KOPT-K1 (cell line): ENCODE measurements at regions not wholly inside any gene's neighbourhood (a gene's known extent, or its start where the extent isn't known, plus 50 kb on each side); places are given as distances from the start of the nearest gene placed in this dataset.
"Not testable (repeated sequence)": the region's sequence is repeated elsewhere in the genome, so short reads cannot be mapped to it uniquely, and the experiment has no call there.

Source experiments
- H3K27ac ChIP-seq: fragments of 200-600 bp; sonication (generic); 2 replicates; pipeline ENCODE4 v1.5.1; 2016; ENCODE audit warnings: antibody characterized with exemption, mild to moderate bottlenecking, low read depth, low read length; ENCODE audit not compliant: poor library complexity, severe bottlenecking
- H3K36me3 ChIP-seq: fragments of 200-600 bp; sonication (generic); 2 replicates; pipeline ENCODE4 v1.5.1; 2017; ENCODE audit warnings: antibody characterized with exemption, mild to moderate bottlenecking, low read length, moderate library complexity; ENCODE audit not compliant: insufficient read depth
- H3K9me3 ChIP-seq: fragments of 200-600 bp; sonication (generic); 2 replicates; pipeline ENCODE4 v1.5.1; 2017; ENCODE audit warnings: antibody characterized with exemption, low read length, mild to moderate bottlenecking; ENCODE audit not compliant: insufficient read depth, poor library complexity, severe bottlenecking

DNA sequence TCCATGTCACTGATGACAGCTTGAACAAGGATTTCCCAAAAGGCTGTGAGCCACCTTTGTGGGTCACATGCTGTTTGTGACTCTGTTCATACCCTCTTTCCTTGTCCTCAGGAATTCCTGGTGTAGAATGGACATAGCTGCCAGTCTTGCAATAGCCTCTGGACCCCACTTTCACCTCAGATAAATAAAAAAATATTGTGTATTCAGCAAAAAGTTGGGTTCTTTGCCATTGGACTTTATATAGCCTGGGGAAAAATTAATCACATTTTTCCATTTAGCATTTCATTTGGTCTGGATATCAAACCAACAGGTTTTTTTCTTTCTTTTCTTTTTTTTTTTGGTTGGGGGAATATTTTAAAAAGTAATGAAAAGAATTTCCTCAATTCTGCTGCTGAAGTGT lies 144.8 kb downstream of the PDCD6IP start:
- Histone ChIP-seq H3K9me3 (no peaks in the 10 kb centered on the region), H3K27ac (no peak overlapping the region), H3K36me3 (no peaks in the 10 kb centered on the region)

DNA sequence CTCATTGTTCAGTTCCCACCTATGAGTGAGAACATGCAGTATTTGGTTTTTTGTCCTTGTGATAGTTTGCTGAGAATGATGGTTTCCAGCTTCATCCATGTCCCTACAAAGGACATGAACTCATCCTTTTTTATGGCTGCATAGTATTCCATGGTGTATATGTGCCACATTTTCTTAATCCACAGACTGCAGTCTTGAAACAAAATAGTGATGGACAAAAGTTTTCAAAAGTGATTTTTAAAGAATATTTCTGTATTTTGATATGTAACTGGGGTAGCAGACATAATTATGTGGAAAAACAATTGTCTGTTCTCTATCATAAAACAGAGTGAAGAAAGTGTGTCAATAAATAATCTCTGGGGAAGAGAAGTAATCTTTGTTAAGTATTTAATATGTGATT lies 148.2 kb downstream of the PDCD6IP start:
- H3K9me3 ChIP-seq, H3K27ac ChIP-seq, H3K36me3 ChIP-seq: not testable (repeated sequence)

DNA sequence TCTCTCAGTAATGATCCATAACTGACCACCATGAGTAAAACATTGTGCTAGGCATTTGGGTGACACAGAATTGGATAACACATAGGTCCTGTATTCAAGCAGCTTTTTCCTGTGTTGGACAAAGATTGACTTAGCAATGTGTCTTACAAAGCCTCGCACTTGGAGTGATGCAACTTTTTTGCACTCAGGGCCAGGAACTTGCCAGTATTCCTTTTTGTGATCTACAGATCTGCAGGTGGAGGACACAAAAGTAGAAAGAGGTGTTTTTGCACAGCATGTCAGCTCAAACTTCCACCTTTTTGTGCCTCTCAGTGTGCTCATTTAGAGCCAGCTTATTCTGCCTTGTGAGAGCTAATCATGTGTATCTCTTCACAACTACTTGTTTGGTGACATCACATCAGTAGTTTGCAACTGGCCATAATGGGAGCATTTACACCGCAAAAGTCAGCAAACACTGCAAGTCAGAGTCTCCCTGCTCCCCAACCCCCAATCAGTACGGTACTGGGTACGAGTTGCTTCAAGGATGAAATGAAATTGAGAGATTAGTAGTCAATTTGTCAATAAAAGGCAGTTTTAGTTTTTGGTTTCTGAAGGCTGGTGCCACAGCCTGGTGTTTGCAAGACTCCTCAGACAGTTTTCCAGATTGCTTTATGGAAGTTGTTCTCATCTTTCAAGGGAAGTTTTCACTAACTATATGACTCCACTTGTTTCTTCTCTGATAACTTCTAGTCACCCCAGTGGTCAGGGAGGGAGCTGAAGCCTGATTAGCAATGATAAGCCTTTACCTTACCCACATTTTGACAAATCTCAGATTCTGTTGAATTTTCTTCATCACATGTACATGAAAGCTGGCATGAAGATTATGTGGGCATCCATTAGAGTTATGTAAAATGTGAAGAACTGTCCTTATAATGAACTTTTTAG lies 149.1 kb downstream of the PDCD6IP start:
- Histone ChIP-seq H3K36me3 (no peaks in the 10 kb centered on the region), H3K9me3 (no peaks in the 10 kb centered on the region), H3K27ac (no peak overlapping the region)

DNA sequence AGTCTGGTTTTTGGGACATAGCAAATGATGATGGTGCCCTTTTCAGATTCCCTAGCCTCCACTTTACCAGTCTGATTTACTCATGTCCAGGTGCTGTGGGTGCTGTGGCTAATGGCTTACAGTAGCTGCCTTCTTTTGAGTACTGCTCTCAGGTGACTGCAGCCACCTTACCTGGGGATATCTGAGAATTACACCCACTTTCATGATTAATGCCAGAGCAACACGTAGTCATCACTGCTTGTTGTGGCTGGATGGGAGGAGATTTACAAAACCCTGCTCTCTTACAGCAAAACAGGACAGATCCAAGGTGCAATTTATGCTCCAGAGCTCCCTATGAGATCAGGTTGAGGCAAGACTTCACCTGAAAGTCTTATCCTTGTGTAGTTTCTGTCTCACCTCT lies 150.6 kb downstream of the PDCD6IP start:
- H3K9me3 ChIP-seq: no peaks in the 10 kb centered on the region

DNA sequence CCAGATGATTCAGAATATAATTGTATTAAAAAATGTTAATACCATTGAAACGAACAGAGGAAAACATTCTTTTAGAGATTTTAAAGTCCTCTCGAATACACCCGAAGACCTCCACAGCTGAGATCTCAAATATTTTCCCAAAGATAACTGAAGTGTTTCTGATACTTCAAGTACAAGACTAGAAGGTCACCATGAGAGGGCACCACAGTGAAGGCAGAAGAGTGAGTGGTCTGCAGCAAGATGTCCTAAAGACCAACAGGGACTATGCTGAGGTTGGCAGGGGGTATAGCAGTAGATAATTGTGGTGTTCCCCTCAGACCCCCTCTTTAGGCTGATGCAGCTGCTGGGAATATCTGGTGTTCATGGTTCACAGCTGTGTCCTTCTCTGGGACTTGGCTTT lies 156.5 kb downstream of the PDCD6IP start:
- Histone ChIP-seq H3K27ac (no peak overlapping the region), H3K36me3 (no peaks in the 10 kb centered on the region), H3K9me3 (no peaks in the 10 kb centered on the region)

More for the DNA sequence above, 150.6 kb downstream of the PDCD6IP start:
- Histone ChIP-seq H3K27ac (no peak overlapping the region), H3K36me3 (no peaks in the 10 kb centered on the region)

DNA sequence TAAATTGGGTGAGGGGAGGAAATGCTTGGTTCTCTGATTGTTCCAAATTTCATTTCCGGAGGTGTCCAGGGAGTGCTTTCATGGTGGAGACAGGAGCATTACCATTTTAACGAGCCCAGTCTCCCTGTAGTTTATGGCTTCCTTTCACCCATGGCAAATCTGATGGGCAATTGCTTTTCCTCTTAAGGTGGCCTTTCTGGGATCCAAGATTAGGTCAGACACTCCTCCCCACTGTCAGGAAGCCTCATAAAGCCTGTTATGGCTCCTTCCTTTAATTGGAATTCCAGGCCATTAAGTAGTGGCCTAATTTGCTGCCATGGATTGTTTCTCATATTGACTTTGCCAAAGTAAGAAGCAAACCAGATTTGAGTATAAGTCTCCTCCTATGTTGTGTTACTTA lies 157.8 kb downstream of the PDCD6IP start:
- H3K9me3 ChIP-seq: no peaks in the 10 kb centered on the region
- H3K36me3 ChIP-seq: no peaks in the 10 kb centered on the region
- H3K27ac ChIP-seq: no peak overlapping the region

DNA sequence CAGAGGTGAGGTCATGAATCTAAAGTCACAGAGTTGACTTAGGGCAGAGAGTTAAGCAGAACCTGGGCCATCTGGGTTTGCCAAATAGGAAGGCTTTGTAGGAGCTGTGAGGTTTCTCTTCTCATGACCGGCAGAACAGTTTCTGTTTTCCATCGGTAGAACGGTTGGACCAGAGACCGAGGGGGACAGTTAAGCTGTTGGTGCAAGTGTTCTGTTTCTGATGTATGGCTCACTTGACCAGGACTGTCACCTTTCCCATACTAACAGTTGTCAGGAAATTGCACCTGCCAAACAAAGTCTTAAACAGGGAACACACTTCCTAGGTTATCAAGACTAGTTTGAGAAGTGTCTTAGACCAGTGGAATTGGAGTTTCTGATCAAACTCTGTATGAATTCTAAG lies 158.3 kb downstream of the PDCD6IP start:
- Histone ChIP-seq H3K9me3 (no peaks in the 10 kb centered on the region), H3K27ac (no peak overlapping the region), H3K36me3 (no peaks in the 10 kb centered on the region)

DNA sequence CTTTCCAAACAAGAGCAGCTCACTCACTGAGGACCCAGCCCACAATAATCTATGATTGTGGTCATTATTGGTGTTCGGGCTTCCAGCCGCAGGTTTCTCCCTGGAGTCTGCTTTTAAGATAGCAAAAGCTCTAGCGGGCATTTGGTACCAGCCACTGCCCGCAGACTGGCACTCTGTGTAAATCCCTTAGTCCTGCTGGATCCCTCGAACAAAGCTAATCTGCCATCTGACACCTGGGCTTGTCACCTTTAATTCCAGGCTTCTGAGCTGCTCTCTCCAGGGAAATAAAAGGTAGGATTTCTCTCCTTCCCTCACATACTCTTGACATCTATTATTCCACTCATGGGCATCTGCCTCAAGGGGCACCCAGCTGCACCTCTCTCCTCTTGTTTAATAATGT lies 158.7 kb downstream of the PDCD6IP start:
- H3K36me3 ChIP-seq: no peaks in the 10 kb centered on the region
- H3K27ac ChIP-seq: no peak overlapping the region
- no peaks in the 10 kb centered on the region for H3K9me3 ChIP-seq

DNA sequence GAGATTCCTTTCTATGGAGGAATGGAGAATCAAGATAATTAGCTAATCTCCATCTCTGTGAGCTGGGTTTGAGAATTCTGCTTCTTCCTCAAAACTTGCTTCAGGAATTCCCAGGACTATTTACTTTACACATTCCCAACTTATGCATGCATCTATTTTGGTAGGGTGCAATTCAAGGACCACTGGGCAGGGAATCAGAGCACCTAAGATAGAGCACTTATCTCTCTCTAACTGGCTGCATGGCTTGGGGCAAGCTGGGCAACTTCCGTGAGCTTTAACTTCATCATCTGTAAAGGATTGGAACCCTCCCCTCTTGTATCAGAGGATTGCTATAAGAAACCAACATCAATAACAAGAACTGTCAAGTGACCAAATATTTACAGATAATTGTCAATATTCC lies 160.2 kb downstream of the PDCD6IP start:
- H3K9me3 ChIP-seq: no peaks in the 10 kb centered on the region
- no peaks in the 10 kb centered on the region for H3K36me3 ChIP-seq
- no peak overlapping the region for H3K27ac ChIP-seq

DNA sequence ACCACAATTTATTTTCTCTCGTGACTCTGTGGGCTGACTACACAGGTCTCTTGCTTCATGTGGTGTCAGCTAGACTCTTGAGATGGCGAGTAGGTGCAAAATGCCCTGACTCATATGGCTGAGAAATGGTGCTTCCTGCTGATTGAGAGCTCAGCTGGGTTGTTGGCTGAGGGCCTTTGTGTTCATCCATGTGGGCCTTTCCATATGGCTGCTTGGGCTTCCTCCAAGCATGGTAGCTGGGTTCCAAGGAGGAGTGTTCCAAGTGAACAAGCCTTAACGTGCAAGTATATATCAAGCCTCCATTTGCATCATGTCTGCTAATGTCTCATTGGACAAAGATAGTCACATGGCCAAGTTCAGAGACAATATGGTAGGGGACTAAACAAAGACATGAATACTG lies 164.0 kb downstream of the PDCD6IP start:
- no peaks in the 10 kb centered on the region for H3K36me3 ChIP-seq
- H3K27ac ChIP-seq: no peak overlapping the region

DNA sequence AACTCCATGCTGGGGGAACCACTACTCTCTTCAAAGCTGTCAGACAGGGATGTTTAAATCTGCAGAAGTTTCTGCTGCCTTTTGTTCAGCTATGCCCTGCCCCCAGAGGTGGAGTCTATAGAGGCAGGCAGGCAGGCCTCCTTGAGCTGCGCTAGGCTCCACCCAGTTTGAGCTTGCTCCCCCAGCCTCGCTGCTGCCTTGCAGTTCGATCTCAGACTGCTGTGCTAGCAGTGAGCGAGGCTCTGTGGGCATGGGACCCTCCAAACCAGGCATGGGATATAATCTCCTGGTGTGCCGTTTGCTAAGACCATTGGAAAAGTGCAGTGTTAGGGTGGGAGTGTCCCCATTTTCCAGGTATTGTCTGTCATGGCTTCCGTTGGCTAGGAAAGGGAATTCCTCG lies 171.8 kb downstream of the PDCD6IP start:
- H3K9me3 ChIP-seq, H3K36me3 ChIP-seq, H3K27ac ChIP-seq: not testable (repeated sequence)

More for the DNA sequence above, 164.0 kb downstream of the PDCD6IP start:
- no peaks in the 10 kb centered on the region for H3K9me3 ChIP-seq

DNA sequence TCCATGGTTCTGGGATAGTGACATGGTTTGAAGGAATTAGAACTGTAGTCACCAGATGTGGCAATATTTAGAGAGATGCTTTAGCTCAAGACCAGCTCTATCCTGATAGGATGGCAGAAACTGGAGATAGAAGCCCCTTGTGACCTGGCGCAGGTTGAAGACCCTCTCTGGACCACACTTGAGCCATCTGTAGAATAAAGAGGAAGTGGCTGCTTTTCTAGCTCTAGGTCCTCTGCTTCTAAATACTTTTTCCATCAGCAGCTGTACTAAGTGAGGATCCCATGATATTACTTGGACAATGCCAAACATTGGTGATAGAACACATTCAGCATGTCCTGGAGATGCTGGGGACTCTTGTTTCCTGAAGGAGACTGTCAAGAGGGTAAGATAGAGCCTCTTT lies 172.6 kb downstream of the PDCD6IP start:
- H3K9me3 ChIP-seq: no peaks in the 10 kb centered on the region
- H3K36me3 ChIP-seq: no peaks in the 10 kb centered on the region
- no peak overlapping the region for H3K27ac ChIP-seq

DNA sequence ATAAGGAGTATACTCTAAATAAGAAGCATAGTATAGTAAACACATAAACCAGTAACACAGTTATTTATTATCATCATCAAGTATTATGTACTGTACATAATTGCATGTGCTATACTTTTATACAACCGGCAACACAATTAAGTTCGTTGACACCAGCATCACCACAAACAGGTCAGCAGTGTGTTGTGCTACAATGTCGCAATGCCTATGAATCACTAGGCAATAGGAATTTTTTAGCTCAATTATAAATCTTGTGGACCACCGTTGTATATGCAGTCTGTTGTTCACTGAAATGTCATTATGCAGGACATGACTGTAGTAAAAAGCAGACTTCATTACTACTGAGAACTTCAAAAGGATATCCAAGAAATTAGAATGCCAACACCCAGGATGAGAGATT lies 177.0 kb downstream of the PDCD6IP start:
- no peak overlapping the region for H3K27ac ChIP-seq
- H3K9me3 ChIP-seq: no peaks in the 10 kb centered on the region
- H3K36me3 ChIP-seq: no peaks in the 10 kb centered on the region

DNA sequence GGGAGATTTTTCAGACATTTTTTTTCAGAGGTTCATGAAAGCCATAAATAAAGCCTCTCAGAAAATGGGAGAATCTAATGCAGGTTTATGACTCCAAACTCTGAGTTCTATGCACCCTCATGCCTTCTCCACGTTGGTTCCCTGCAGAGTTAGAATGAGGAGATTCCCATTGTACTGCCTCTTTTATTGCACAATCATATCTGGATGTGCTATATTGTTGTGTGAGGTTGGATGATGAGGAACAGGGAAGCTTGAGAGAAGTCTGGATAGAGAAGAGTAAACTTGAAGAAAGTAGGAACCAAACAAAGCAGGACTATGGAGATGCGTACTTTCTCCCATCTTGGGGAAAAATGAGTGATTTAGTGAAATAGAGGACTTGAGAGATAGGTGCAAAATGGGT lies 178.8 kb downstream of the PDCD6IP start:
- Histone ChIP-seq H3K36me3 (no peaks in the 10 kb centered on the region), H3K27ac (no peak overlapping the region), H3K9me3 (no peaks in the 10 kb centered on the region)

DNA sequence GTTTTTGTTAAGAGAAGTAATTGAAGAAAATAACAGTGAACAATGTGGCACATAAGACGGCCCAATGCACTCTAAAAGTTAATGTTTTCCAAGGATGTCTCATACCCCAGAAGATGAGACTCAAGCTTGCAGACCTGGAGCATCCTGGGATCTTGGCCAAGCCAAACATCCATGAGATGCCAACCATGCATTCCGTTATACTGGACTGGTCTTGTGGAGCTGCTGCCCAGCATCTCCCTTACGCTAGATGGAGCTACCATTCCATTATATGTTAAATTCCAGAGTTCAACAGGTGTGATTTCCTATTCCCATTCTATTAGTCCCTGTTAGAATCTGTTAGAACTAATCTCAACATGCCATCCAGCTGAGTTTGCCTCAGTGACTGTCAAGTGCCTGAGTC lies 181.8 kb downstream of the PDCD6IP start:
- Histone ChIP-seq H3K36me3 (no peaks in the 10 kb centered on the region), H3K27ac (no peak overlapping the region), H3K9me3 (no peaks in the 10 kb centered on the region)

DNA sequence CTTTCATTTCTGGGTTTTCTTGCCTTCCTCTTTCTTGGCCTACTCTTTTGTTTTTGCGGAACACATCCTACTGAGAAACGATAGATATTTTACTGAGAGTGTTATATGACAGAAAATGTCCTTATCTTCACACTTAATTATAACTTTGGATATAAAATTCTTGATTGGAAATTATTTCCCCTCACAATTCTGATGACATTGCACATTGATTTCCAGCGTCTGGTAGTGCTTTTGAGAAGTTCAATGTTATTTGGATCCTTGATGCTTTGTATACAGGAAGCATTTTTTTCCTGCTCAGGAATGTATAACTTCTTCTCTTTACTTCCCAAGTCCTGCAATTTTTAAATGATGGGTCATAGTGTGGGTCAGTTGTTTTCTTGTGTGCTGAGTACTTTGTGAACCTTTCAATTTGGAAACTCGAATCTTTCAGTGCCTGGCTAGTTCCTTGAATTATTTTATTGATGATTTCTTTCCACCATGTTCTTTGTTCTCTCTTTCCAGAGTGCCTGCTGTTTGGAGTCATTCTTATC lies 183.9 kb downstream of the PDCD6IP start:
- Histone ChIP-seq H3K9me3 (no peaks in the 10 kb centered on the region), H3K36me3 (no peaks in the 10 kb centered on the region), H3K27ac (no peak overlapping the region)
